Endothelial cell of umbilical vein (primary cell): ENCODE measurements at regions not wholly inside any gene's neighbourhood (a gene's known extent, or its start where the extent isn't known, plus 50 kb on each side); places are given as distances from the start of the nearest gene placed in this dataset.

Source experiments
- BruUV-seq: library from RNA; stranded (reverse); fragments of 400-500 nt; replicated peaks from 2 replicates; lab custom pipeline; 2021; lab: Mats Ljungman, UMichigan
- CTCF ChIA-PET: fragments of 300-600, 350-600 bp; sonication (Branson Sonifier 250); formaldehyde crosslinking; loops from one replicate; lab custom pipeline; 2021; ENCODE audit warnings: antibody characterized with exemption, inconsistent platforms; lab: Charles Lee
- POLR2A ChIA-PET: fragments of 300-600, 350-600 bp; sonication (Branson Sonifier 250); formaldehyde crosslinking; loops from one replicate; lab custom pipeline; 2021; ENCODE audit warnings: antibody characterized with exemption, inconsistent platforms; lab: Charles Lee
- DNase-seq: peaks from one replicate; pipeline ENCODE4 v3.0.0-alpha.2; 2011; ENCODE audit warnings: low read depth, low spot score
- FAIRE-seq: peaks from 2 replicates; lab custom pipeline; 2011; peaks lifted over from hg19 to GRCh38; lab: Jason Lieb, UNC
- H2AFZ ChIP-seq: 2 replicates; pipeline ENCODE4 v1.6.0; 2012; ENCODE audit warnings: low read depth, low read length, control low read depth, inconsistent platforms
- H3K27ac ChIP-seq: 2 replicates; pipeline ENCODE4 v1.5.1; 2011; ENCODE audit warnings: low read depth, mild to moderate bottlenecking, control low read depth, low read length, moderate library complexity; ENCODE audit not compliant: insufficient read depth
- H3K27me3 ChIP-seq, 2 experiments: 2 replicates each; pipeline versions ENCODE4 v1.6.0 to v1.6.1; 2011; ENCODE audit warnings: low read length in 2 of 2, mixed read lengths in 1 of 2; ENCODE audit not compliant: control insufficient read depth in 2 of 2, insufficient read depth in 2 of 2
- H3K36me3 ChIP-seq, 2 experiments: 2 replicates in 1 of 2; 3 replicates in 1 of 2; pipeline ENCODE4 v1.5.1; 2011; ENCODE audit warnings: low read length in 2 of 2, mild to moderate bottlenecking in 1 of 2, moderate library complexity in 1 of 2; ENCODE audit not compliant: control insufficient read depth in 2 of 2, insufficient read depth in 2 of 2; ENCODE audit errors: extremely low read depth in 1 of 2
- H3K4me1 ChIP-seq: 3 replicates; pipeline ENCODE4 v1.5.1; 2011; ENCODE audit warnings: mild to moderate bottlenecking, low read length; ENCODE audit not compliant: control insufficient read depth, insufficient read depth; ENCODE audit errors: extremely low read depth
- H3K4me2 ChIP-seq: 2 replicates; pipeline ENCODE4 v1.6.1; 2011; ENCODE audit warnings: low read length, control low read depth, mixed read lengths; ENCODE audit not compliant: insufficient read depth
- H3K4me3 ChIP-seq, 3 experiments: fragments of 200-600 bp in 1 of 3; sonication (generic), shearing (Covaris generic) in 1 of 3; replicated peaks in 1 of 3; 2 replicates each; pipeline ENCODE4 v1.5.1; 2011 to 2016; ENCODE audit warnings: control low read depth in 3 of 3, low read length in 3 of 3, mild to moderate bottlenecking in 2 of 3, inconsistent platforms in 1 of 3, low read depth in 1 of 3, moderate library complexity in 1 of 3; ENCODE audit not compliant: insufficient read depth in 1 of 3
- H3K79me2 ChIP-seq: 2 replicates; pipeline ENCODE4 v1.6.0; 2012; ENCODE audit warnings: low read length, inconsistent platforms; ENCODE audit not compliant: control insufficient read depth, insufficient read depth
- H3K9ac ChIP-seq: replicated peaks from 2 replicates; pipeline ENCODE3; 2011; ENCODE audit warnings: low read length, control low read depth; ENCODE audit not compliant: insufficient read depth; ENCODE audit errors: extremely low read depth
- H3K9me1 ChIP-seq: replicated peaks from 3 replicates; pipeline ENCODE4 v1.6.0; 2011; ENCODE audit warnings: mild to moderate bottlenecking, low read length; ENCODE audit not compliant: control insufficient read depth, insufficient read depth; ENCODE audit errors: extremely low read depth
- H3K9me3 ChIP-seq: replicated peaks from 2 replicates; pipeline ENCODE4 v1.5.1; 2012; ENCODE audit warnings: low read length, inconsistent platforms; ENCODE audit not compliant: control insufficient read depth, insufficient read depth
- H4K20me1 ChIP-seq: replicated peaks from 2 replicates; pipeline ENCODE3; 2011; ENCODE audit warnings: mild to moderate bottlenecking, low read length; ENCODE audit not compliant: control insufficient read depth, insufficient read depth; ENCODE audit errors: extremely low read depth
- CTCF ChIP-seq, 2 donors: IDR thresholded peaks; 1 replicate in 1 of 2; 2 replicates in 1 of 2; pipeline ENCODE4 v1.5.1; 2011; ENCODE audit warnings: low read length in 2 of 2, mild to moderate bottlenecking in 2 of 2, moderate library complexity in 2 of 2, control low read depth in 1 of 2, inconsistent platforms in 1 of 2, low read depth in 1 of 2; ENCODE audit not compliant: insufficient read depth in 1 of 2; ENCODE audit errors: extremely low read depth in 1 of 2
- EZH2 ChIP-seq: IDR thresholded peaks from 2 replicates; pipeline ENCODE4 v1.6.1; 2012; ENCODE audit warnings: borderline replicate concordance, low read depth, mild to moderate bottlenecking, moderate library complexity, low read length, inconsistent platforms; ENCODE audit not compliant: severe bottlenecking
- FOS ChIP-seq: IDR thresholded peaks from 2 replicates; pipeline ENCODE4 v1.6.1; 2011; ENCODE audit warnings: mild to moderate bottlenecking, low read length, moderate library complexity, borderline replicate concordance; ENCODE audit not compliant: insufficient read depth
- GATA2 ChIP-seq: IDR thresholded peaks from 2 replicates; pipeline ENCODE4 v1.7.0; 2011; ENCODE audit warnings: low read depth, mild to moderate bottlenecking, moderate library complexity, mixed read lengths, low read length; ENCODE audit not compliant: insufficient read length, insufficient read depth
- JUN ChIP-seq: IDR thresholded peaks from 2 replicates; pipeline ENCODE4 v1.6.1; 2011; ENCODE audit warnings: borderline replicate concordance, low read depth; ENCODE audit not compliant: insufficient read length, insufficient read depth
- MAX ChIP-seq: IDR thresholded peaks from 2 replicates; pipeline ENCODE4 v1.6.1; 2011; ENCODE audit not compliant: insufficient read depth, insufficient read length
- MYC ChIP-seq: IDR thresholded peaks from one replicate; pipeline ENCODE4 v1.6.1; 2011; ENCODE audit warnings: mild to moderate bottlenecking, low read depth, low read length
- POLR2A ChIP-seq: IDR thresholded peaks from 2 replicates; pipeline ENCODE4 v1.6.1; 2012; ENCODE audit warnings: low read depth, mild to moderate bottlenecking, control low read depth, low read length
- POLR2AphosphoS5 ChIP-seq: IDR thresholded peaks from 2 replicates; pipeline ENCODE4 v1.6.1; 2012; ENCODE audit warnings: low read depth, mild to moderate bottlenecking, control low read depth, low read length, moderate library complexity; ENCODE audit not compliant: insufficient read depth
- dilution Hi-C: fragments of 300-500 bp; cut with MboI; formaldehyde crosslinking; loops from one replicate; pipeline ENCODE4 v1.15.0; 2019; ENCODE audit warnings: low sequenced_read_pairs; ENCODE audit not compliant: extremely low pct_ligation_motif_present
- intact Hi-C: fragments of 100-400 bp; cut with micrococcal nuclease; formaldehyde crosslinking; loops from one replicate; pipeline ENCODE4 v1.10.0; 2022

- no peaks in the 10 kb centered on the region for H3K79me2 ChIP-seq
- no TSS peak for BruUV-seq
- ChIA-PET POLR2A (no interaction called here), CTCF (no interaction called here)
- H3K36me3 ChIP-seq = no peaks in the 10 kb centered on the region
- no peaks in the 10 kb centered on the region for H3K9me3 ChIP-seq
- intact Hi-C loops (no loop called here), dilution Hi-C loops (no loop called here)
- no peak overlapping the region for H3K4me3 ChIP-seq
- DNase-seq (no peak), FAIRE-seq (no peak)
- no peak for TF ChIP-seq GATA2
- no peak for TF ChIP-seq POLR2AphosphoS5
- no peak for TF ChIP-seq FOS
- H3K9me1 ChIP-seq = no peaks in the 10 kb centered on the region
- H3K27ac ChIP-seq = no peak overlapping the region
- H3K27me3 ChIP-seq = peaks cover 2 to 9% of the 10 kb centered on the region in 2 experiments
- H3K4me1 ChIP-seq = no peaks in the 10 kb centered on the region
- no peak overlapping the region for H3K4me2 ChIP-seq
- H3K9ac ChIP-seq = no peak overlapping the region
- no peak overlapping the region for H2AFZ ChIP-seq
- no peaks in the 10 kb centered on the region for H4K20me1 ChIP-seq
These were observed 98.9 kb upstream of the PJA1 start for GRCh38 chrX:69264158-69264581.

DNA sequence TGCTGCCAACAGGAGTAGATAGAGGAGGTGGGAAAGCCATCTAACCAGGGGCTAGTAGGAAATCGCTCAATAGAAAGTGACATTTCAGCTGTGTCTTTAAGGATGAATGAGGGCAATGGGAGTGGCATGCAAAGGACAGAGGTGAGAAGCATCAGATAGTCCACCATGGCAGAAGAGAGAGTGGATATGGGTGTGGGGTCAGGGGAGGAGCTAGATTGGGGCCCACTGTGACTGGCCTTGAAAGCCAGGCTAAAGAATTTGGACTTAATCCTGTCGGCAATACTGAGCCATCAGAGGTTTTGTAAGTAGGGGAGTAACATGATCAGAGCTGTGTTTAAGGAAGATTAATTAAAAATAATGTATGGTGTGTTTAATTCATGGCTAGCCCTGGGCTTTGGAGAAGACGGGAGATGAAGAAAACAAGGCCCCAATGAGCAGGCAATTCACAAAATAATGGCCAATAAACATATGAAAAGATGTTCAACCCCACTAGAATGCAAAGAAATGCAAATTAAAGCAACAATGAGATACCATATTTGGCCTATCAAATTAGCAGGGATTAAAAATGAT, 98.1 kb upstream of the PJA1 start:
- H3K27ac ChIP-seq = no peak overlapping the region
- H3K27me3 ChIP-seq = peaks cover 2 to 9% of the 10 kb centered on the region in 2 experiments
- BruUV-seq = no TSS peak
- H3K4me1 ChIP-seq = no peaks in the 10 kb centered on the region
- intact Hi-C loops (no loop called here), dilution Hi-C loops (no loop called here)
- CTCF ChIA-PET = no interaction called here
- no peak overlapping the region for H3K4me3 ChIP-seq
- no peaks in the 10 kb centered on the region for H3K36me3 ChIP-seq
- H3K9me3 ChIP-seq = no peaks in the 10 kb centered on the region
- H2AFZ ChIP-seq = no peak overlapping the region
- no peak for DNase-seq
- no peak for FAIRE-seq
- POLR2A ChIA-PET = no interaction called here
- no peaks in the 10 kb centered on the region for H3K79me2 ChIP-seq
- H3K4me2 ChIP-seq = no peak overlapping the region
- no peak overlapping the region for H3K9ac ChIP-seq
- H4K20me1 ChIP-seq = no peaks in the 10 kb centered on the region
- no peak for TF ChIP-seq JUN
- TF ChIP-seq MAX = no peak
- no peak for TF ChIP-seq GATA2
- no peak for TF ChIP-seq POLR2A
- no peak for TF ChIP-seq MYC
- TF ChIP-seq CTCF (IDR thresholded peaks at IDR 0.05; ENCODE audit: extremely low read depth in 1 of 2, insufficient read depth in 1 of 2, low read depth in 1 of 2, low read length in 2 of 2) = no peak
- no peak for TF ChIP-seq POLR2AphosphoS5
- no peak for TF ChIP-seq EZH2
- TF ChIP-seq FOS = no peak
- no peaks in the 10 kb centered on the region for H3K9me1 ChIP-seq
